H1 (cell line): ENCODE measurements at regions not wholly inside any gene's neighbourhood (a gene's known extent, or its start where the extent isn't known, plus 50 kb on each side); places are given as distances from the start of the nearest gene placed in this dataset.

Experiments used
- TAF7 ChIP-seq: optimal IDR thresholded peaks from 2 replicates; pipeline ENCODE3; 2011; ENCODE audit warnings: low read depth, mild to moderate bottlenecking, inconsistent platforms, low read length, moderate library complexity, borderline replicate concordance
- TF ChIP-seq, protein P1 (sequence below), 3 experiments: IDR thresholded peaks; 1 replicate in 2 of 3; 2 replicates in 1 of 3; pipeline versions ENCODE4 v1.5.1 to v1.6.1; 2011; ENCODE audit warnings: low read length in 3 of 3, mild to moderate bottlenecking in 3 of 3, inconsistent platforms in 2 of 3, low read depth in 1 of 3, moderate library complexity in 1 of 3; ENCODE audit not compliant: insufficient read depth in 1 of 3; ENCODE audit errors: control extremely low read depth in 1 of 3

DNA sequence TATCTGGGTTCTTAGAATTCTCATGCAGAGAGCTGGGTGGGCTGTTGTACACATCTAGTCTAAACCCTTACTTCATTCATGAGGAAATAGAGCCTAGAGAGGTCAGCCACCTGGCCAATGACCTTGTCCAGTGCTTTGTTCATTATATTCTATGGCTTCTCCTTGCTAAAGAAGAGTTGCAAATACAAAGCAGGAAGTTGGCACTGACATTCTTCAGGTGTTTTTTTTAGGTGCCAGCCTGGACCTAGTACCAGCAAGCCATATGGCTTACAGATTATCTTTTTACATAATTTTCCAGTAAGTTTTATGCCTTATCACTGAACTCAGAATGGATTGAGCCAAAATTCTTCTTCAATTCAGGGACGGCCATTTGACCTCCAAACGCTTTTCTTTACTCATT, 54.7 kb upstream of the PGM2 start:
- TF ChIP-seq, protein P1, sequence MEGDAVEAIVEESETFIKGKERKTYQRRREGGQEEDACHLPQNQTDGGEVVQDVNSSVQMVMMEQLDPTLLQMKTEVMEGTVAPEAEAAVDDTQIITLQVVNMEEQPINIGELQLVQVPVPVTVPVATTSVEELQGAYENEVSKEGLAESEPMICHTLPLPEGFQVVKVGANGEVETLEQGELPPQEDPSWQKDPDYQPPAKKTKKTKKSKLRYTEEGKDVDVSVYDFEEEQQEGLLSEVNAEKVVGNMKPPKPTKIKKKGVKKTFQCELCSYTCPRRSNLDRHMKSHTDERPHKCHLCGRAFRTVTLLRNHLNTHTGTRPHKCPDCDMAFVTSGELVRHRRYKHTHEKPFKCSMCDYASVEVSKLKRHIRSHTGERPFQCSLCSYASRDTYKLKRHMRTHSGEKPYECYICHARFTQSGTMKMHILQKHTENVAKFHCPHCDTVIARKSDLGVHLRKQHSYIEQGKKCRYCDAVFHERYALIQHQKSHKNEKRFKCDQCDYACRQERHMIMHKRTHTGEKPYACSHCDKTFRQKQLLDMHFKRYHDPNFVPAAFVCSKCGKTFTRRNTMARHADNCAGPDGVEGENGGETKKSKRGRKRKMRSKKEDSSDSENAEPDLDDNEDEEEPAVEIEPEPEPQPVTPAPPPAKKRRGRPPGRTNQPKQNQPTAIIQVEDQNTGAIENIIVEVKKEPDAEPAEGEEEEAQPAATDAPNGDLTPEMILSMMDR (IDR thresholded peaks at IDR 0.05; ENCODE audit: control extremely low read depth in 1 of 3, insufficient read depth in 1 of 3, low read depth in 1 of 3, low read length in 3 of 3) = no peak
- TF ChIP-seq TAF7 = no peak
